ENCODE measurements at regions not wholly inside any gene's neighbourhood (a gene's known extent, or its start where the extent isn't known, plus 50 kb on each side); places are given as distances from the start of the nearest gene placed in this dataset.

DNA sequence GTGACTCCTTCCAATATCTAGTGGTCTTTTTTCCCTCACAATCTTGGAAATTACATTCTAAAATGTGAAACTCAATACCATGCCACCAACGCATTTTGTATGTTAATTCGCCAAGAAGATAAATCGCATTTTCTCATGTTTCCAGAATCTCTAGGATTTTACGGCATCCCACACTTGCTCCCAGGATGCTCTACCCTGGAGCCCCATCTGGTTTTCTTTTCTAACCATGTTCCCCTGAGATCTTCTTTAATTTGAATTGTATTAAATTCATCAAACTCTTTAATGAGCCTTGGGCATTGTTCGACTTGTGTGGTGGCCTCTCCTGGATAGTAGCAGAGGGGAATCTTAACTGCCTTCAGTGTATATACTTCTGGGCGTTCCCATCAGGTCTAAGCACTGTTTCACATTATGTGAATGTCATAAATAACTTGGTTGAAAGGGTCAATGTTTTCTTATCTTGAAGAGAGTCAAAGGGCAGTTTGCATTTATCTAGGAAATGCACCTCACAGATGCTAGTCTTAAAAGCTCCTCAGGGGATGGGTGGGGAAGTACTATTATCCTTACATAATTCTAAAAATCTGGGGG is 169.1 kb upstream of the MEOX2 start:
- Histone ChIP-seq H3K4me2 (ENCODE audit: low read depth, low read length, poor library complexity, severe bottlenecking) (no peak overlapping the region), H3K4me1 (ENCODE audit: low read length) (no peaks in the 10 kb centered on the region), H3K9me2 (replicated peaks; ENCODE audit: insufficient read depth, low read length) (no peaks in the 10 kb centered on the region), H3K4me3 (ENCODE audit: low read length) (no peak overlapping the region), H3K79me2 (ENCODE audit: low read length) (no peaks in the 10 kb centered on the region), H2AFZ (ENCODE audit: low read length) (no peak overlapping the region), H3K27ac (ENCODE audit: low read length) (no peak overlapping the region), H4K20me1 (ENCODE audit: insufficient read depth, low read depth, low read length) (no peaks in the 10 kb centered on the region), H3K36me3 (ENCODE audit: insufficient read depth, low read length) (no peaks in the 10 kb centered on the region), H3K27me3 (ENCODE audit: low read length) (no peaks in the 10 kb centered on the region), H3K9ac (ENCODE audit: low read length) (no peak overlapping the region), H3K9me3 (ENCODE audit: low read length) (peaks cover 9% of the 10 kb centered on the region; the same call in 1 of the 2 replicates)
- no peak for DNase-seq

DNA sequence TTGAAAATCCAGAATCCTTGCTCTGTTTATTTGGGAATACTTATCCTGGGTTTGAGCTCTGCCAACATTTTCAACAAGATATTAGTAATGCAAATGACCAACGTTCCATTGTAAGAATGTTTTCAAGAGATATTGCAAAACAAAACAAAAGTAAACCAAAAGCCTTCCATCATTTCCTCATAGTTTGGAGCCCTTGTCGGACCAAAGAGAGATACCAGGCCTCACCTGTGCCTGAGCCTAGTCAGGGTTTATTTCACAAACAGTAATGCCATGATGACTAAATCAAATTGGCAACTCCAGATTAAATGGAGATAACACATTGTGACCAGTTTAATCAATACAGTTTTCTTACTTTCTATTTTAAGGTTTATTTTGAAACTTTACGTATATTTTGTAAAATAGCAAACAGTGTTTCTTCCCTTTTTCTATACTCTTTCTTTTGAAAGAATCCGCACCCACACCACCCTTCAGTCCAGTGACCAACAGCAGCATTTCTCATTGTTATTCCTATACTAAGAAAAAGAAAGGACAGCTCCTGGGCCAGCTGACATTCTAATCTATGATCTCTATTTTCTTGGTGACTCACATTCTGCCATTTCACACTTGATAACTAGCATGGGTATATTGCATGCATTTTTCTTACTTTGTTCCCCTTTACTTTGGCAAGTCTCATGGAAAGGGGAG is 168.5 kb upstream of the MEOX2 start:
- no peak overlapping the region for H3K4me2 ChIP-seq (ENCODE audit: low read depth, low read length, poor library complexity, severe bottlenecking)
- H3K4me3 ChIP-seq (ENCODE audit: low read length): no peak overlapping the region
- H3K79me2 ChIP-seq (ENCODE audit: low read length): no peaks in the 10 kb centered on the region
- no peak overlapping the region for H2AFZ ChIP-seq (ENCODE audit: low read length)
- no peaks in the 10 kb centered on the region for H3K36me3 ChIP-seq (ENCODE audit: insufficient read depth, low read length)
- H3K9me2 ChIP-seq (replicated peaks; ENCODE audit: insufficient read depth, low read length): no peaks in the 10 kb centered on the region
- DNase-seq: no peak
- peaks cover 7% of the 10 kb centered on the region; the same call in 1 of the 2 replicates for H3K9me3 ChIP-seq (ENCODE audit: low read length)
- no peaks in the 10 kb centered on the region for H3K27me3 ChIP-seq (ENCODE audit: low read length)
- no peak overlapping the region for H3K27ac ChIP-seq (ENCODE audit: low read length)
- no peaks in the 10 kb centered on the region for H3K4me1 ChIP-seq (ENCODE audit: low read length)
- no peaks in the 10 kb centered on the region for H4K20me1 ChIP-seq (ENCODE audit: insufficient read depth, low read depth, low read length)
- H3K9ac ChIP-seq (ENCODE audit: low read length): no peak overlapping the region

DNA sequence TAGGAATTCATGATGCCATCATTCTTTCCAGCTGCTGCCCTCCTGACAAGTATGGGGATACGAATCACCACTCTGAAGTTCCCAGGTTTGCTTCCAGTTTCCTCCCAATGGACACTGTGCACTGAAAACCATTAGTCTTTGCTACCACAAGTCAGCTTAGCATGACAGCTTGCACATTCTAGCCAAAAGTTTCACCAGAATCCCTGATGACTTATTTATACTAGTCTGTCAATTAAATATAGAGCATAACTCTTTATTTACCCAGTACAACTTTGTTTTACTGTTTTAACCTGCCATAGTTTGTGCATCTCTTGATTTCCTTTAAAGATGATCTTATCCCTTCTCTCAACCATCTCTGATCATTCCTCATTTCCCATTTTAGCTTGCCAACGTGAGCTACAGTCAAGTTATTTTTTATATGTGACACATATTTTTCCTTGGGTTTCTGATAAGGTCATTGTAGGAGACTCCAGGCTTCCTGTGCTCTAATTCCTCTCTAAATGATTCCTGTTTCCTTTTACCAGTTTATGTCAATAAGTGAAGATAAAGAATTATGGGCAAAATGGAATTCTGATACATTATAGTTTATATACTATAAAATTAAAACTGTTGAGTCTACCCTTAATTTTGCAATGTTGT is 167.5 kb upstream of the MEOX2 start:
- H3K4me3 ChIP-seq (ENCODE audit: low read length): no peak overlapping the region
- no peak overlapping the region for H3K4me2 ChIP-seq (ENCODE audit: low read depth, low read length, poor library complexity, severe bottlenecking)
- H3K9me3 ChIP-seq (ENCODE audit: low read length): 0 out of 2 replicates have a peak, but pooled peaks cover 4% of the 10 kb centered on the region
- no peak for DNase-seq
- H3K9ac ChIP-seq (ENCODE audit: low read length): no peak overlapping the region
- no peak overlapping the region for H3K27ac ChIP-seq (ENCODE audit: low read length)
- no peaks in the 10 kb centered on the region for H3K9me2 ChIP-seq (replicated peaks; ENCODE audit: insufficient read depth, low read length)
- H4K20me1 ChIP-seq (ENCODE audit: insufficient read depth, low read depth, low read length): no peaks in the 10 kb centered on the region
- H3K79me2 ChIP-seq (ENCODE audit: low read length): no peaks in the 10 kb centered on the region
- no peaks in the 10 kb centered on the region for H3K4me1 ChIP-seq (ENCODE audit: low read length)
- no peaks in the 10 kb centered on the region for H3K27me3 ChIP-seq (ENCODE audit: low read length)
- no peaks in the 10 kb centered on the region for H3K36me3 ChIP-seq (ENCODE audit: insufficient read depth, low read length)
- no peak overlapping the region for H2AFZ ChIP-seq (ENCODE audit: low read length)

DNA sequence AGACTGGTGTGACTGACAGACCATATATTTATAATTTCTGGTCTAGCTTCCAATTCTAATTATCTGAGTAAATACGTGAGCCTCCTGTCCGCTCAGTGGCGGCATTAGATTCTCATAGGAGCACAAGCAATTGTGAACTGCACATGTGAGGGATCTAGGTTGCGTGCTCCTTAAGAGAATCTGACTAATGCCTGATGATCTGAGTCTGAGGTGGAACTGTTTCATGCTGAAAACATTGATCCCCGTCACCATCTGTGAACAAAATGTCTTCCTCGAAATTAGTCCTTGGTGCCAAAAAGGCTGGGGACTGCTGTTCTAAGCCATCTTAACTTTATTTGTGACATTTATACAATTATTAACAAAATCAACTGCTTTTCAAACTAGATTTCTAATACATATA is 164.7 kb upstream of the MEOX2 start:
- H3K4me3 ChIP-seq (ENCODE audit: low read length): no peak overlapping the region
- H2AFZ ChIP-seq (ENCODE audit: low read length): no peak overlapping the region
- no peak overlapping the region for H3K27ac ChIP-seq (ENCODE audit: low read length)
- no peaks in the 10 kb centered on the region for H3K27me3 ChIP-seq (ENCODE audit: low read length)
- no peaks in the 10 kb centered on the region for H4K20me1 ChIP-seq (ENCODE audit: insufficient read depth, low read depth, low read length)
- H3K79me2 ChIP-seq (ENCODE audit: low read length): no peaks in the 10 kb centered on the region
- no peak for DNase-seq
- no peaks in the 10 kb centered on the region for H3K9me3 ChIP-seq (ENCODE audit: low read length)
- no peaks in the 10 kb centered on the region for H3K9me2 ChIP-seq (replicated peaks; ENCODE audit: insufficient read depth, low read length)
- H3K36me3 ChIP-seq (ENCODE audit: insufficient read depth, low read length): no peaks in the 10 kb centered on the region
- H3K4me1 ChIP-seq (ENCODE audit: low read length): no peaks in the 10 kb centered on the region
- H3K9ac ChIP-seq (ENCODE audit: low read length): no peak overlapping the region
- H3K4me2 ChIP-seq (ENCODE audit: low read depth, low read length, poor library complexity, severe bottlenecking): no peak overlapping the region

DNA sequence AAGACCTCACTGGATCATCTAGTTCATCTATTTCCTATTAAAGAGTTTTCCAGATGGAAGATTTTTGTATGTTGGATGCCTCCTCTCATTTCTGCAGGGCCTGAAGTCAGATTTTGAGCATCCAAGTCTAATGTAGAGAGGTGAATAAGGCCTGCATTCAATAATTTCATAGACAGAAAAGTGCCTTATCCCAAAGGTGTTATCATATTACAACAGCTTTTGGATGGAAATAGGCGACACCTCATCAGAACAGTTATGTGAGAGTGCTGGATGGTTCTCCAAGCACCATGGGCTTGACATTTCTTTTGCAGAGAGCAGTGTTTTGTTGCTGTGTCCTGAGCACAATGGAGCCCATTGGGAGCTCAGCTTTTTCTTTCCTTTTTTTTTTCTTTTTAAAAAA is 162.4 kb upstream of the MEOX2 start:
- H3K4me2 ChIP-seq (ENCODE audit: low read depth, low read length, poor library complexity, severe bottlenecking): no peak overlapping the region
- no peaks in the 10 kb centered on the region for H4K20me1 ChIP-seq (ENCODE audit: insufficient read depth, low read depth, low read length)
- no peaks in the 10 kb centered on the region for H3K27me3 ChIP-seq (ENCODE audit: low read length)
- H3K79me2 ChIP-seq (ENCODE audit: low read length): no peaks in the 10 kb centered on the region
- no peak overlapping the region for H3K4me3 ChIP-seq (ENCODE audit: low read length)
- H2AFZ ChIP-seq (ENCODE audit: low read length): no peak overlapping the region
- H3K9me2 ChIP-seq (replicated peaks; ENCODE audit: insufficient read depth, low read length): no peaks in the 10 kb centered on the region
- H3K27ac ChIP-seq (ENCODE audit: low read length): no peak overlapping the region
- no peak overlapping the region for H3K9ac ChIP-seq (ENCODE audit: low read length)
- no peaks in the 10 kb centered on the region for H3K36me3 ChIP-seq (ENCODE audit: insufficient read depth, low read length)
- DNase-seq: no peak
- peaks cover 6% of the 10 kb centered on the region; the same call in 1 of the 2 replicates for H3K9me3 ChIP-seq (ENCODE audit: low read length)
- H3K4me1 ChIP-seq (ENCODE audit: low read length): no peaks in the 10 kb centered on the region

DNA sequence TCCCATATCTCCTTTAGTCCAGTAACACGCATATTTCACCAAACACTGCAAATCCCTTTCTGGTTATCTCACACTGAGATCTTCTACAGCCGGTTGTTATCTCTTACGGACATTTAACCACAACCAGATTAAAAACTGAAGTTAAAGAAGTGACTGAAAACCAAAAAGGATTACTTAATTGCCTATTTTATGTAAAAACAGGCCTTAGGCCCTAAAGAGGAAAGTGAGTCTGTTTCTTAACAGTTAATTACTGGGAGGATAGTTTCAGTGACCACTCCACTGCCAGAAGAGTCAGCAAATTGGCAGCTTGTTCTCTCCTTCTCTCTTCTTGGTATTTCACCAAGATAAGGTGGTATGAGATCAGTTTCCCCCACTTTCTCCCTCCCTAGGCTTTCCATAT is 161.9 kb upstream of the MEOX2 start:
- H3K27me3 ChIP-seq (ENCODE audit: low read length): no peaks in the 10 kb centered on the region
- no peaks in the 10 kb centered on the region for H3K79me2 ChIP-seq (ENCODE audit: low read length)
- no peaks in the 10 kb centered on the region for H3K9me2 ChIP-seq (replicated peaks; ENCODE audit: insufficient read depth, low read length)
- no peak overlapping the region for H3K27ac ChIP-seq (ENCODE audit: low read length)
- H3K4me2 ChIP-seq (ENCODE audit: low read depth, low read length, poor library complexity, severe bottlenecking): no peak overlapping the region
- DNase-seq: no peak
- H3K9ac ChIP-seq (ENCODE audit: low read length): no peak overlapping the region
- no peak overlapping the region for H3K4me3 ChIP-seq (ENCODE audit: low read length)
- H4K20me1 ChIP-seq (ENCODE audit: insufficient read depth, low read depth, low read length): no peaks in the 10 kb centered on the region
- H3K36me3 ChIP-seq (ENCODE audit: insufficient read depth, low read length): no peaks in the 10 kb centered on the region
- H3K9me3 ChIP-seq (ENCODE audit: low read length): peaks cover 9% of the 10 kb centered on the region; the same call in 1 of the 2 replicates
- H2AFZ ChIP-seq (ENCODE audit: low read length): no peak overlapping the region
- no peaks in the 10 kb centered on the region for H3K4me1 ChIP-seq (ENCODE audit: low read length)

DNA sequence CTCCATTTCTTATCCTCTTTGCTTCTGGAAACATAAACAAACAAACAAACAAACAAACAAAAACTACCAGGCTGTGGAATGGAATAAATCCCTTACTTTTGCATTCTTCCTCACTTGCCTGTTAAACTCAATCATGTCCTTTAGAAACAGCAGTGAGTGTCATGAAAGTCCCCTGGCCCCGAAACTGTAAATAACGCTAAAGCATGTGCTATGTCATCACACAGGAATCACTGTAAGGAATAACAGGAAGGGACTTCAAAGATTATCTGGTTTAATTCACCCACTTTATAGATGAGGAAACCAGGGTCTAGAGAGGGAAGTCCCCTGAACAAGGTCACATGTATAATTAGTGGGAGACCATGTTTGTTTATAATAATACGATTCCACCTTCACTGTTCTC is 159.4 kb upstream of the MEOX2 start:
- Histone ChIP-seq H3K27ac (ENCODE audit: low read length) (no peak overlapping the region), H3K79me2 (ENCODE audit: low read length) (no peaks in the 10 kb centered on the region), H3K27me3 (ENCODE audit: low read length) (no peaks in the 10 kb centered on the region), H3K9me3 (ENCODE audit: low read length) (peaks cover 12% of the 10 kb centered on the region), H3K4me3 (ENCODE audit: low read length) (no peak overlapping the region), H3K4me1 (ENCODE audit: low read length) (no peaks in the 10 kb centered on the region), H3K4me2 (ENCODE audit: low read depth, low read length, poor library complexity, severe bottlenecking) (no peak overlapping the region), H3K9me2 (replicated peaks; ENCODE audit: insufficient read depth, low read length) (no peaks in the 10 kb centered on the region), H4K20me1 (ENCODE audit: insufficient read depth, low read depth, low read length) (no peaks in the 10 kb centered on the region), H3K9ac (ENCODE audit: low read length) (no peak overlapping the region), H3K36me3 (ENCODE audit: insufficient read depth, low read length) (no peaks in the 10 kb centered on the region), H2AFZ (ENCODE audit: low read length) (no peak overlapping the region)
- no peak for DNase-seq

DNA sequence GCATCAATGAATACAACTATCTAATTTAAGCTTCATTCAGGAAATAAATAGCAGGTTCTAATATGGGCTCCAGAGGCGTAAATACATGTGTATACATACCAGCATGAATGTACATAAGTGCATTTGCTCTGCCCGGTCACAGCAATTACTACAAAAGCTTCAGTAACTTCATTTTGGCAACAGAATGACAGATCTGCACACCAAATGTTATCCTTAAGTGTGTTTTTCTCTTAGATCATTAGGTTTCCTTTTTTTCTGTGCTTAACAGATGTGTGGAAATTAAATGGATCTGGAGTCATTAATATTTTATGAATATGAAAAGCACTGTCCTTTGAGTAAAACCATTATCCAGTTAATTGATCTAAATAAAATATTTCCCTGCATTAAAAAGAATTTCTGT is 159.0 kb upstream of the MEOX2 start:
- Histone ChIP-seq H3K9me2 (replicated peaks; ENCODE audit: insufficient read depth, low read length) (no peaks in the 10 kb centered on the region), H4K20me1 (ENCODE audit: insufficient read depth, low read depth, low read length) (no peaks in the 10 kb centered on the region), H3K79me2 (ENCODE audit: low read length) (no peaks in the 10 kb centered on the region), H3K36me3 (ENCODE audit: insufficient read depth, low read length) (no peaks in the 10 kb centered on the region), H3K27me3 (ENCODE audit: low read length) (no peaks in the 10 kb centered on the region), H3K27ac (ENCODE audit: low read length) (no peak overlapping the region), H3K9me3 (ENCODE audit: low read length) (peaks cover 12% of the 10 kb centered on the region), H3K4me1 (ENCODE audit: low read length) (no peaks in the 10 kb centered on the region), H3K9ac (ENCODE audit: low read length) (no peak overlapping the region), H3K4me3 (ENCODE audit: low read length) (no peak overlapping the region), H3K4me2 (ENCODE audit: low read depth, low read length, poor library complexity, severe bottlenecking) (no peak overlapping the region), H2AFZ (ENCODE audit: low read length) (no peak overlapping the region)
- no peak for DNase-seq

Measured in Karpas-422 (cell line).